Mesothelial cell of epicardium (in vitro differentiated cells): ENCODE measurements at regions not wholly inside any gene's neighbourhood (a gene's known extent, or its start where the extent isn't known, plus 50 kb on each side); places are given as distances from the start of the nearest gene placed in this dataset.

Experiments used
- DNase-seq, 2 experiments: peaks; one replicate each; pipeline ENCODE4 v3.0.0; 2021; ENCODE audit warnings: low spot score in 2 of 2; ENCODE audit not compliant: unreplicated experiment in 2 of 2
- H3K27ac Mint-ChIP-seq: 2 replicates; pipeline ENCODE4 v1.8.0; 2021; ENCODE audit warnings: mixed read lengths
- H3K27me3 Mint-ChIP-seq: 2 replicates; pipeline ENCODE4 v1.8.0; 2021; ENCODE audit warnings: low read depth, mixed read lengths
- H3K36me3 Mint-ChIP-seq: 2 replicates; pipeline ENCODE4 v1.8.0; 2021; ENCODE audit warnings: mixed read lengths
- H3K4me1 Mint-ChIP-seq: 2 replicates; pipeline ENCODE4 v1.8.0; 2021; ENCODE audit warnings: mixed read lengths
- H3K4me3 Mint-ChIP-seq: 2 replicates; pipeline ENCODE4 v1.8.0; 2021; ENCODE audit warnings: mild to moderate bottlenecking, moderate library complexity, mixed read lengths
- H3K9me3 Mint-ChIP-seq: 2 replicates; pipeline ENCODE4 v1.8.0; 2021; ENCODE audit warnings: mixed read lengths
- CTCF ChIP-seq: fragments of 200-600 bp; sonication (generic); IDR thresholded peaks from one replicate; pipeline ENCODE4 v1.5.0; 2021; ENCODE audit warnings: antibody characterized with exemption; ENCODE audit not compliant: unreplicated experiment

- Mint-ChIP-seq H3K4me3 (no peak overlapping the region), H3K36me3 (no peaks in the 10 kb centered on the region), H3K4me1 (peaks cover 18% of the 10 kb centered on the region)
Measured at GRCh38 chr15:47300596-47300995, 416.7 kb upstream of the SEMA6D start.

GRCh38 chr15:47301481-47301880 is 415.8 kb upstream of the SEMA6D start:
- no peaks in the 10 kb centered on the region for H3K36me3 Mint-ChIP-seq
- no peak for DNase-seq
- no peak overlapping the region for H3K27ac Mint-ChIP-seq
- peaks cover 11% of the 10 kb centered on the region for H3K4me1 Mint-ChIP-seq
- no peaks in the 10 kb centered on the region for H3K9me3 Mint-ChIP-seq
- no peak overlapping the region for H3K4me3 Mint-ChIP-seq
- no peak for TF ChIP-seq CTCF
- H3K27me3 Mint-ChIP-seq: no peaks in the 10 kb centered on the region

More at GRCh38 chr15:47300596-47300995, 416.7 kb upstream of the SEMA6D start:
- DNase-seq: no peak
- Mint-ChIP-seq H3K9me3 (no peaks in the 10 kb centered on the region), H3K27ac (no peak overlapping the region), H3K27me3 (no peaks in the 10 kb centered on the region)
- no peak for TF ChIP-seq CTCF

- Mint-ChIP-seq H3K27me3 (no peaks in the 10 kb centered on the region), H3K27ac (no peak overlapping the region), H3K36me3 (no peaks in the 10 kb centered on the region), H3K9me3 (no peaks in the 10 kb centered on the region), H3K4me1 (peaks cover 5% of the 10 kb centered on the region), H3K4me3 (no peak overlapping the region)
- TF ChIP-seq CTCF: no peak
- no peak for DNase-seq
Measured at GRCh38 chr15:47304656-47305055, 412.6 kb upstream of the SEMA6D start.

- peaks cover 13% of the 10 kb centered on the region for H3K9me3 Mint-ChIP-seq
- no peak for TF ChIP-seq CTCF
- peaks cover 5% of the 10 kb centered on the region for H3K4me1 Mint-ChIP-seq
- H3K27ac Mint-ChIP-seq: no peak overlapping the region
- DNase-seq: no peak
- H3K27me3 Mint-ChIP-seq: no peaks in the 10 kb centered on the region
- no peak overlapping the region for H3K4me3 Mint-ChIP-seq
- no peaks in the 10 kb centered on the region for H3K36me3 Mint-ChIP-seq
Measured at GRCh38 chr15:47312161-47312560, 405.1 kb upstream of the SEMA6D start.

GRCh38 chr15:47326410-47327333 is 390.6 kb upstream of the SEMA6D start:
- no peak for DNase-seq
- Mint-ChIP-seq H3K4me3 (no peak overlapping the region), H3K36me3 (no peaks in the 10 kb centered on the region), H3K27ac (no peak overlapping the region), H3K9me3 (no peaks in the 10 kb centered on the region), H3K4me1 (peaks cover 8% of the 10 kb centered on the region), H3K27me3 (no peaks in the 10 kb centered on the region)
- TF ChIP-seq CTCF: no peak
